Astrocyte of the cerebellum (primary cell): ENCODE measurements at regions not wholly inside any gene's neighbourhood (a gene's known extent, or its start where the extent isn't known, plus 50 kb on each side); places are given as distances from the start of the nearest gene placed in this dataset.
A peak's percentile ranks its signal among the peaks of the same experiment; 100 is the strongest.

Source experiments
- DNase-seq: peaks from one replicate; pipeline ENCODE4 v3.0.0-alpha.2; 2011; ENCODE audit warnings: low read depth
- H3K4me3 ChIP-seq: 2 replicates; pipeline ENCODE4 v1.5.1; 2011; ENCODE audit warnings: mild to moderate bottlenecking, low read depth, low read length, moderate library complexity
- CTCF ChIP-seq: IDR thresholded peaks from 2 replicates; pipeline ENCODE4 v1.5.1; 2012; ENCODE audit warnings: low read length, low read depth, moderate library complexity, mild to moderate bottlenecking; ENCODE audit errors: missing control alignments
- in situ Hi-C: cut with HindIII; loops from 2 replicates; pipeline ENCODE4 v1.10.0; 2017; ENCODE audit warnings: low sequenced_read_pairs

DNA sequence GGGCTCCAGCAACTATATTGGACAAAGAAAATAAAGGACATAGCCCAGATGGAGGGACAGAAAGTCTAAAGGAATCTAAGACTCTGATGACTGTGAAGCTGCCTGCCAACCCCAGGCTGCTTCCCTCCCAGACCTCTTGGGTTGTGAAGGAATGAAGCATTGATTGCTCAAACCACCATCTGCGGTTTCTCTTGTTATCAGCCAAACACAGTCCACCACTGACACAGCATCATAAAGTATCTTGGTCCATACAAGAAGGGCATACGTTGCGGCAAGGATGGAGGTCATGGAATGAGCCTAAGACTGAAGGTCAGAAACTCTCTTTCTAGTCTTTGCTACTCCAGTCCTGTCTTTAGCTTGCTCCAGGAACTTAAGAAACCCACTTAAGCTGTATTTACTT is 58.5 kb upstream of the PLXNC1 start:
- no peak for TF ChIP-seq CTCF
- H3K4me3 ChIP-seq: no peak overlapping the region
- DNase-seq: no peak
- in situ Hi-C loops: loop anchor here (25.0 kb wide), 1 partner anchor 353 kb away; no protein-coding TSS in a partner anchor

DNA sequence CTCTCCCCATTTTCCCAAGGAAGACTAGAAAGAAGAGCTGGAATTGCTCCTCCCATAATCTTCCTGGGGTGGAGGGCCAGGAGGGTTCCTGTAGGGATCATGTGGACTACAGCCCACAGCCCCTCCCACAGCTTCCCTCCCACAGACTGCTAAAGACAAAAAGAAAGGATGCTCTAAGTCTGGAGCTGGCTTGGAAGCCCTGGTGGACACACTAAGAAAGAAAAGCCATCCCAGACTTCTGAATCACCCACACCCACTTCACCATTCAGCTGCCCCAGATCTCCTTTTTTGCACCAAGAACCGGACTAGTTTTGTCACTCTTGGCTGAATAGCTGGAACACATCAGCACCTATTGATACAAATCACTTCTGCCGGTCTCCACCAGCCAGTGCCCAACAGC is 56.8 kb upstream of the PLXNC1 start:
- in situ Hi-C loops: loop anchor here (25.0 kb wide), 1 partner anchor 354 kb away; no protein-coding TSS in a partner anchor

DNA sequence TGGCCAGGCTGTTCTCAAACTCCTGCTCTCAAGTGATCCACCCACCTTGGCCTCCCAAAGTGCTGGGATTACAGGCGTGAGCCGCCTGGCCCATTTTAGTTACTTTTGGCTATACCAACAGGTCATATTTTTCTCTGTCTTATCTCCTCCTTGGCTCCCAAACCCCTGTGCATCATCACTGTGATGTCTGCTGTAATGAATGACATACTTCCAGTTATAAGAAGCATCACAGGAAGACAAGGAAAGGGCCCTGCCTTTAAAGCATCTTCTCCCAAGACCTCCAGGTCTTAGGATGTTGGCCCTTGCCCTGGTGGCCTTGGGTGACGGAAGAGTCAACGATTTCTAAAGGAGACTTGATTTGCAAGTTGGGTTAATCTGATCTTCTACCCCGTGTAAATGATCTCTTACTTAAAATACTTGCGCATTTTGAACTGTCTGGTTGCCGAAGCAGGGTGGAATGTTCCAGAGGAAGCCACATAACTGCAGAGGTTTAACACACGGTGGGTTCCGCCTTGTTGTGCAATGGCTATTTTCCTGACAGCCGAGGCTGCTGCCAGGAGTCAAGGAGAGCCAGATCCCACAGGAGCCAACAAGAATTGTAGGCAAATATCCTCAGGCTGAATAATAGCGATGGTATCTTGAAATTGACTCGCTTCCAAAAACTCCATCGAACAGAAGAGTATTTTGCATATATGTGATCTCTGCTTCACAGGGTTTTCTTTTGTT is 55.7 kb upstream of the PLXNC1 start:
- peak; percentile 96 for DNase-seq
- in situ Hi-C loops: loop anchor here (25.0 kb wide), 1 partner anchor 355 kb away; no protein-coding TSS in a partner anchor
- no peak overlapping the region for H3K4me3 ChIP-seq
- TF ChIP-seq CTCF: no peak

More for the DNA sequence above, 56.8 kb upstream of the PLXNC1 start:
- no peak for TF ChIP-seq CTCF
- no peak overlapping the region for H3K4me3 ChIP-seq
- no peak for DNase-seq

DNA sequence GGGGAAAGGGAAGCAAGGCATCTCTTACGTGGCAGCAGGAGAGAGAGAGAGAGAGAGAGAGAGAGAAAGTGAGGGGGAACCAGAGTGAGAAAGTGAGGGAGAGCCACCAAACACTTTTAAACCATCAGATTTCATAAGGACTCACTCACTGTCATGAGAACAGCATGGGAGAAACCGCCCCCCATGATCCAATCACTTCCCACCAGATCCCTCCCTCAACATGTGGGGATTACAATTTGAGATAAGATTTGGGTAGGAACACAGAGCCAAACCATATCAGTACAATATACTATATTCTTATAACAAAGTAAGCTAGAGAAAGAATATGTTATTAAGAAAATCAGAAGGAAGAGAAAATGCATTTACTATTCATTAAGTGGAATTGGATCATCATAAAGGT is 53.7 kb upstream of the PLXNC1 start:
- DNase-seq: no peak
- no peak for TF ChIP-seq CTCF
- no peak overlapping the region for H3K4me3 ChIP-seq
- in situ Hi-C loops: loop anchor here (25.0 kb wide), 1 partner anchor 357 kb away; no protein-coding TSS in a partner anchor

DNA sequence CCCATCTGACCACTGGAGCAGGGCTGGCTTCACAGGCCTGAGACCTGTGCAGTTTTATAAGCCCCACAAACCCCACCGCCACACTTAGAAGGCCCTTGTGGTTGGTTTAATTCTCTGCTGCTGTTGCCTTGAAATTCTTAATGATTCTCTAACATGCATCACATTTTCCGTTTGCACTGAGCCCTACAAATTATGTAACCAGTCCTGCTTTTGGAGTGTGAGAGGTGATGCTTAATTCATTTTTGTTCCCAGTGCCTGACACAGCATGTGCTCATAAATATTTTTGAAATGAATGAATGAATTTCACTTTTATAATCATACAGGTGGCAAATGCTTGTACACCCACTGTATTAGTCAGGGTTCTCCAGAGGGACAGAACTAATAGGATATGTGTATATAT is 52.8 kb upstream of the PLXNC1 start:
- no peak overlapping the region for H3K4me3 ChIP-seq
- in situ Hi-C loops: loop anchor here (25.0 kb wide), 1 partner anchor 358 kb away; no protein-coding TSS in a partner anchor
- DNase-seq: no peak
- TF ChIP-seq CTCF: no peak

- DNase-seq: peak; percentile 50
- in situ Hi-C loops: loop anchor here (25.0 kb wide), 1 partner anchor 361 kb away; no protein-coding TSS in a partner anchor
- no peak for TF ChIP-seq CTCF
- no peak overlapping the region for H3K4me3 ChIP-seq
Observed at GRCh38 chr12:94098466-94098865, 49.9 kb upstream of the PLXNC1 start.
